CD4-positive, alpha-beta memory T cell (primary cell): ENCODE measurements at regions not wholly inside any gene's neighbourhood (a gene's known extent, or its start where the extent isn't known, plus 50 kb on each side); places are given as distances from the start of the nearest gene placed in this dataset.
A peak's percentile ranks its signal among the peaks of the same experiment; 100 is the strongest.
"Not testable (repeated sequence)": the region's sequence is repeated elsewhere in the genome, so short reads cannot be mapped to it uniquely, and the experiment has no call there.

Source experiments
- CTCF ChIA-PET: fragments of 350-600 bp; sonication (Branson Sonifier 250); formaldehyde crosslinking; loops from one replicate; lab custom pipeline; 2021; ENCODE audit warnings: inconsistent platforms; ENCODE audit not compliant: partially characterized antibody; lab: Charles Lee
- POLR2A ChIA-PET: fragments of 350-600 bp; sonication (Branson Sonifier 250); formaldehyde crosslinking; loops from one replicate; lab custom pipeline; 2021; ENCODE audit not compliant: partially characterized antibody; lab: Charles Lee
- DNase-seq, 5 donors: peaks; one replicate each; pipeline versions ENCODE4 v3.0.0 to v3.0.0-alpha.2; 2020 to 2022; ENCODE audit warnings: mixed read lengths in 1 of 5
- H3K27ac ChIP-seq: one replicate; pipeline ENCODE4 v1.7.0; 2013; ENCODE audit warnings: low read depth, low read length
- H3K27me3 ChIP-seq: 2 replicates; pipeline ENCODE4 v1.7.0; 2013; ENCODE audit warnings: mild to moderate bottlenecking, low read length, moderate library complexity; ENCODE audit not compliant: insufficient read depth
- H3K36me3 ChIP-seq: 2 replicates; pipeline ENCODE4 v1.7.0; 2013; ENCODE audit warnings: mild to moderate bottlenecking, low read length, moderate library complexity; ENCODE audit not compliant: insufficient read depth
- H3K4me1 ChIP-seq: 2 replicates; pipeline ENCODE4 v1.7.0; 2013; ENCODE audit warnings: mild to moderate bottlenecking, low read length, moderate library complexity; ENCODE audit not compliant: insufficient read depth
- H3K4me3 ChIP-seq, 2 donors: one replicate each; pipeline ENCODE4 v1.7.0; 2013; ENCODE audit warnings: low read length in 2 of 2, mild to moderate bottlenecking in 1 of 2
- H3K9me3 ChIP-seq, 2 donors: one replicate each; pipeline ENCODE4 v1.7.0; 2013; ENCODE audit warnings: low read length in 2 of 2, control low read depth in 1 of 2; ENCODE audit not compliant: control insufficient read depth in 1 of 2
- H3K27ac Mint-ChIP-seq, 7 donors: one replicate each; pipeline ENCODE4 v1.8.0; 2020 to 2021; ENCODE audit warnings: mixed read lengths in 7 of 7, mild to moderate bottlenecking in 6 of 7, inconsistent platforms in 3 of 7, moderate library complexity in 3 of 7
- H3K27me3 Mint-ChIP-seq, 2 donors: one replicate each; pipeline ENCODE4 v1.8.0; 2020 to 2021; ENCODE audit warnings: mixed read lengths in 2 of 2
- H3K36me3 Mint-ChIP-seq, 2 donors: one replicate each; pipeline ENCODE4 v1.8.0; 2020 to 2021; ENCODE audit warnings: mixed read lengths in 2 of 2, inconsistent platforms in 1 of 2, mild to moderate bottlenecking in 1 of 2
- H3K4me1 Mint-ChIP-seq, 4 donors: one replicate each; pipeline ENCODE4 v1.8.0; 2020 to 2021; ENCODE audit warnings: mixed read lengths in 4 of 4, mild to moderate bottlenecking in 1 of 4
- H3K4me3 Mint-ChIP-seq, 8 donors: one replicate each; pipeline ENCODE4 v1.8.0; 2020 to 2021; ENCODE audit warnings: mixed read lengths in 8 of 8, mild to moderate bottlenecking in 7 of 8, moderate library complexity in 6 of 8, inconsistent platforms in 3 of 8
- H3K9me3 Mint-ChIP-seq, 8 donors: one replicate each; pipeline ENCODE4 v1.8.0; 2020 to 2021; ENCODE audit warnings: mixed read lengths in 8 of 8, mild to moderate bottlenecking in 5 of 8, inconsistent platforms in 3 of 8, moderate library complexity in 1 of 8
- intact Hi-C: fragments of 100-400 bp; cut with micrococcal nuclease; formaldehyde crosslinking; loops from one replicate; pipeline ENCODE4 v1.15.1; 2023

GRCh38 chr6:11313207-11313606, 80.7 kb upstream of the NEDD9 start:
- Mint-ChIP-seq H3K27ac (peak overlapping the region in 1 of 7 donors; percentile 54), H3K9me3 (peaks cover 0 to 3% (median 0%) of the 10 kb centered on the region in 8 donors), H3K4me3 (no peak overlapping the region), H3K4me1 (peaks cover 18 to 36% (median 32%) of the 10 kb centered on the region in 4 donors), H3K36me3 (peaks cover 39 to 59% of the 10 kb centered on the region in 2 donors), H3K27me3 (no peaks in the 10 kb centered on the region)
- H3K9me3 ChIP-seq = no peaks in the 10 kb centered on the region
- H3K27me3 ChIP-seq = no peaks in the 10 kb centered on the region
- peaks cover 5% of the 10 kb centered on the region for H3K4me1 ChIP-seq
- no peak for DNase-seq
- H3K36me3 ChIP-seq = no peaks in the 10 kb centered on the region
- ChIA-PET POLR2A (no interaction called here), CTCF (no interaction called here)
- no peak overlapping the region for H3K27ac ChIP-seq
- intact Hi-C loops = no loop called here
- no peak overlapping the region for H3K4me3 ChIP-seq

- Histone ChIP-seq H3K4me3 (no peak overlapping the region), H3K27ac (no peak overlapping the region), H3K9me3 (no peaks in the 10 kb centered on the region), H3K27me3 (no peaks in the 10 kb centered on the region), H3K36me3 (no peaks in the 10 kb centered on the region), H3K4me1 (no peaks in the 10 kb centered on the region)
- H3K9me3 Mint-ChIP-seq = peaks cover 0 to 3% (median 0%) of the 10 kb centered on the region in 8 donors
- intact Hi-C loops = no loop called here
- peaks cover 41 to 55% of the 10 kb centered on the region in 2 donors for H3K36me3 Mint-ChIP-seq
- ChIA-PET POLR2A (no interaction called here), CTCF (no interaction called here)
- peak overlapping the region in 1 of 7 donors; percentile 68 for H3K27ac Mint-ChIP-seq
- no peak overlapping the region for H3K4me3 Mint-ChIP-seq
- H3K4me1 Mint-ChIP-seq = peaks cover 11 to 30% (median 24%) of the 10 kb centered on the region in 4 donors
- DNase-seq = no peak
- no peaks in the 10 kb centered on the region for H3K27me3 Mint-ChIP-seq
Observed at GRCh38 chr6:11311970-11312369, 79.5 kb upstream of the NEDD9 start.

GRCh38 chr6:11309947-11310665, 77.6 kb upstream of the NEDD9 start:
- no peak overlapping the region for H3K4me3 ChIP-seq
- H3K36me3 ChIP-seq = peaks cover 4% of the 10 kb centered on the region
- no peaks in the 10 kb centered on the region for H3K4me1 ChIP-seq
- no peaks in the 10 kb centered on the region for H3K27me3 Mint-ChIP-seq
- DNase-seq = no peak
- CTCF ChIA-PET = interaction anchor here (0.9 kb wide), 1 partner anchor 13 kb away, joined by 3 read pairs; no protein-coding TSS in a partner anchor
- H3K9me3 ChIP-seq = no peaks in the 10 kb centered on the region
- peaks cover 42 to 60% of the 10 kb centered on the region in 2 donors for H3K36me3 Mint-ChIP-seq
- H3K27ac Mint-ChIP-seq = peak overlapping the region in 2 of 7 donors; percentile 50 to 76
- H3K27me3 ChIP-seq = no peaks in the 10 kb centered on the region
- no peak overlapping the region for H3K27ac ChIP-seq
- intact Hi-C loops = no loop called here
- H3K9me3 Mint-ChIP-seq = peaks cover 0 to 3% (median 0%) of the 10 kb centered on the region in 8 donors
- POLR2A ChIA-PET = no interaction called here
- no peak overlapping the region for H3K4me3 Mint-ChIP-seq
- peaks cover 8 to 30% (median 22%) of the 10 kb centered on the region in 4 donors for H3K4me1 Mint-ChIP-seq

GRCh38 chr6:11307226-11307625, 74.8 kb upstream of the NEDD9 start:
- intact Hi-C loops = no loop called here
- H3K9me3 Mint-ChIP-seq = peaks cover 0 to 8% (median 1%) of the 10 kb centered on the region in 8 donors
- H3K27ac ChIP-seq = no peak overlapping the region
- no peak for DNase-seq
- POLR2A ChIA-PET = no interaction called here
- CTCF ChIA-PET = interaction anchor here (0.6 kb wide), 1 partner anchor 115 kb away, joined by 3 read pairs; no protein-coding TSS in a partner anchor
- no peaks in the 10 kb centered on the region for H3K9me3 ChIP-seq
- H3K4me1 Mint-ChIP-seq = peaks cover 16 to 40% (median 32%) of the 10 kb centered on the region in 4 donors
- peaks cover 61 to 71% of the 10 kb centered on the region in 2 donors for H3K36me3 Mint-ChIP-seq
- H3K36me3 ChIP-seq = peaks cover 4% of the 10 kb centered on the region
- H3K4me3 Mint-ChIP-seq = no peak overlapping the region
- no peaks in the 10 kb centered on the region for H3K4me1 ChIP-seq
- no peaks in the 10 kb centered on the region for H3K27me3 Mint-ChIP-seq
- no peak overlapping the region for H3K4me3 ChIP-seq
- peak overlapping the region in 1 of 7 donors; percentile 32 for H3K27ac Mint-ChIP-seq
- no peaks in the 10 kb centered on the region for H3K27me3 ChIP-seq

- H3K9me3 ChIP-seq = no peaks in the 10 kb centered on the region
- H3K9me3 Mint-ChIP-seq = peaks cover 0 to 20% (median 9%) of the 10 kb centered on the region in 8 donors
- peaks cover 20 to 47% (median 41%) of the 10 kb centered on the region in 4 donors for H3K4me1 Mint-ChIP-seq
- no peak for DNase-seq
- H3K36me3 Mint-ChIP-seq = peaks cover 75 to 81% of the 10 kb centered on the region in 2 donors
- H3K27ac Mint-ChIP-seq = no peak overlapping the region
- no peaks in the 10 kb centered on the region for H3K27me3 ChIP-seq
- CTCF ChIA-PET = no interaction called here
- no peak overlapping the region for H3K4me3 ChIP-seq
- intact Hi-C loops = no loop called here
- peaks cover 4% of the 10 kb centered on the region for H3K36me3 ChIP-seq
- no peaks in the 10 kb centered on the region for H3K27me3 Mint-ChIP-seq
- no peak overlapping the region for H3K27ac ChIP-seq
- no peaks in the 10 kb centered on the region for H3K4me1 ChIP-seq
- POLR2A ChIA-PET = no interaction called here
- H3K4me3 Mint-ChIP-seq = no peak overlapping the region
Observed at GRCh38 chr6:11304946-11305345, 72.5 kb upstream of the NEDD9 start.

GRCh38 chr6:11299876-11300428, 67.5 kb upstream of the NEDD9 start:
- Mint-ChIP-seq H3K4me1 (peaks cover 26 to 53% (median 46%) of the 10 kb centered on the region in 4 donors), H3K4me3 (peak overlapping the region in 2 of 8 donors; percentile 3 to 7), H3K36me3 (peaks cover 78 to 86% of the 10 kb centered on the region in 2 donors), H3K27ac (peak overlapping the region in 4 of 7 donors; percentile 10 to 78 (median 29)), H3K9me3 (peaks cover 3 to 23% (median 10%) of the 10 kb centered on the region in 8 donors)
- H3K4me1 ChIP-seq = peaks cover 11% of the 10 kb centered on the region
- intact Hi-C loops, H3K4me3 ChIP-seq, H3K27me3 ChIP-seq, H3K36me3 ChIP-seq, CTCF ChIA-PET, DNase-seq, H3K9me3 ChIP-seq, H3K27me3 Mint-ChIP-seq, H3K27ac ChIP-seq: not testable (repeated sequence)
- POLR2A ChIA-PET = interaction anchor here (0.8 kb wide), 1 partner anchor 67 kb away, joined by 3 read pairs; the partner anchor contains the start of gene NEDD9

- H3K9me3 Mint-ChIP-seq = peaks cover 3 to 23% (median 8%) of the 10 kb centered on the region in 8 donors
- intact Hi-C loops, H3K27me3 ChIP-seq, DNase-seq, H3K9me3 ChIP-seq, H3K27ac ChIP-seq, H3K27me3 Mint-ChIP-seq, H3K36me3 ChIP-seq, H3K4me3 ChIP-seq, CTCF ChIA-PET, H3K4me3 Mint-ChIP-seq: not testable (repeated sequence)
- H3K4me1 ChIP-seq = peaks cover 11% of the 10 kb centered on the region
- H3K4me1 Mint-ChIP-seq = peaks cover 26 to 55% (median 48%) of the 10 kb centered on the region in 4 donors
- H3K36me3 Mint-ChIP-seq = peaks cover 78 to 86% of the 10 kb centered on the region in 2 donors
- POLR2A ChIA-PET = interaction anchor here (0.8 kb wide), 1 partner anchor 67 kb away, joined by 3 read pairs; the partner anchor contains the start of gene NEDD9
- H3K27ac Mint-ChIP-seq = peak overlapping the region in 2 of 7 donors; percentile 38 to 78
Observed at GRCh38 chr6:11299421-11299784, 66.9 kb upstream of the NEDD9 start.
